ENCODE measurements at regions not wholly inside any gene's neighbourhood (a gene's known extent, or its start where the extent isn't known, plus 50 kb on each side); places are given as distances from the start of the nearest gene placed in this dataset.

- ChIA-PET CTCF (no interaction called here), POLR2A (ENCODE audit: low non-redundant PET) (no interaction called here)
- no peak for DNase-seq (ENCODE audit: low spot score)
- no peak for TF ChIP-seq CTCF (conservative IDR thresholded peaks at IDR 0.05; ENCODE audit: low read depth)
- H3K27ac ChIP-seq: no peak overlapping the region
Observed at GRCh38 chrX:124462931-124463330, 116.6 kb downstream of the SH2D1A start.

- no peak overlapping the region for H3K27ac ChIP-seq
- ChIA-PET CTCF (interaction anchor here (0.6 kb wide), 1 partner anchor 1133 kb away, joined by 3 read pairs; no protein-coding TSS in a partner anchor), POLR2A (ENCODE audit: low non-redundant PET) (no interaction called here)
- no peak for TF ChIP-seq CTCF (conservative IDR thresholded peaks at IDR 0.05; ENCODE audit: low read depth)
- no peak for DNase-seq (ENCODE audit: low spot score)
Observed at GRCh38 chrX:124467202-124467601, 120.8 kb downstream of the SH2D1A start.

- no peak overlapping the region for H3K27ac ChIP-seq
- no peak for TF ChIP-seq CTCF (conservative IDR thresholded peaks at IDR 0.05; ENCODE audit: low read depth)
- DNase-seq (ENCODE audit: low spot score): no peak
- ChIA-PET POLR2A (ENCODE audit: low non-redundant PET) (no interaction called here), CTCF (no interaction called here)
Observed at GRCh38 chrX:124475358-124475757, 129.0 kb downstream of the SH2D1A start.

- H3K27ac ChIP-seq: no peak overlapping the region
- POLR2A ChIA-PET (ENCODE audit: low non-redundant PET): no interaction called here
- CTCF ChIA-PET: no interaction called here
- no peak for DNase-seq (ENCODE audit: low spot score)
- TF ChIP-seq CTCF (conservative IDR thresholded peaks at IDR 0.05; ENCODE audit: low read depth): no peak
Observed at GRCh38 chrX:124476562-124476961, 130.2 kb downstream of the SH2D1A start.

GRCh38 chrX:124478046-124478445 is 131.7 kb downstream of the SH2D1A start:
- H3K27ac ChIP-seq: no peak overlapping the region
- DNase-seq (ENCODE audit: low spot score): no peak
- no peak for TF ChIP-seq CTCF (conservative IDR thresholded peaks at IDR 0.05; ENCODE audit: low read depth)
- CTCF ChIA-PET: no interaction called here
- POLR2A ChIA-PET (ENCODE audit: low non-redundant PET): no interaction called here

GRCh38 chrX:124488412-124489161 is 142.2 kb downstream of the SH2D1A start:
- CTCF ChIA-PET: no interaction called here
- H3K27ac ChIP-seq: no peak overlapping the region
- DNase-seq (ENCODE audit: low spot score): no peak
- no peak for TF ChIP-seq CTCF (conservative IDR thresholded peaks at IDR 0.05; ENCODE audit: low read depth)
- POLR2A ChIA-PET (ENCODE audit: low non-redundant PET): no interaction called here
